ENCODE measurements at regions not wholly inside any gene's neighbourhood (a gene's known extent, or its start where the extent isn't known, plus 50 kb on each side); places are given as distances from the start of the nearest gene placed in this dataset.

GRCh38 chr2:117401582-117401981 lies 412.9 kb upstream of the DDX18 start:
- DNase-seq: no peak

- DNase-seq: no peak
Measured at GRCh38 chr2:117406443-117406842, 408.0 kb upstream of the DDX18 start.

- no peak for DNase-seq
Measured at GRCh38 chr2:117407746-117408145, 406.7 kb upstream of the DDX18 start.

- DNase-seq: no peak
Measured at GRCh38 chr2:117409443-117409842, 405.0 kb upstream of the DDX18 start.

- no peak for DNase-seq
Measured at GRCh38 chr2:117411983-117412382, 402.5 kb upstream of the DDX18 start.

- DNase-seq: no peak
Measured at GRCh38 chr2:117432746-117433145, 381.7 kb upstream of the DDX18 start.

GRCh38 chr2:117436697-117437096 lies 377.8 kb upstream of the DDX18 start:
- DNase-seq: no peak

- peak; percentile 18 to 22 for DNase-seq
Measured at GRCh38 chr2:117470311-117471095, 344.0 kb upstream of the DDX18 start.

GRCh38 chr2:117481608-117482007 lies 332.9 kb upstream of the DDX18 start:
- no peak for DNase-seq

- DNase-seq: no peak
Measured at GRCh38 chr2:117485588-117485987, 328.9 kb upstream of the DDX18 start.

GRCh38 chr2:117486081-117486480 lies 328.4 kb upstream of the DDX18 start:
- DNase-seq: no peak

- DNase-seq: no peak
Measured at GRCh38 chr2:117492209-117492851, 322.2 kb upstream of the DDX18 start.

GRCh38 chr2:117500721-117501120 lies 313.8 kb upstream of the DDX18 start:
- DNase-seq: no peak

- DNase-seq: no peak
Measured at GRCh38 chr2:117502121-117502520, 312.4 kb upstream of the DDX18 start.

GRCh38 chr2:117512307-117512706 lies 302.2 kb upstream of the DDX18 start:
- no peak for DNase-seq

- no peak for DNase-seq
Measured at GRCh38 chr2:117514371-117514770, 300.1 kb upstream of the DDX18 start.

GRCh38 chr2:117519238-117519637 lies 295.3 kb upstream of the DDX18 start:
- DNase-seq: no peak

- DNase-seq: no peak
Measured at GRCh38 chr2:117519721-117520120, 294.8 kb upstream of the DDX18 start.

- no peak for DNase-seq
Measured at GRCh38 chr2:117523267-117523666, 291.2 kb upstream of the DDX18 start.

- no peak for DNase-seq
Measured at GRCh38 chr2:117523711-117524238, 290.7 kb upstream of the DDX18 start.

GRCh38 chr2:117536139-117536538 lies 278.4 kb upstream of the DDX18 start:
- no peak for DNase-seq

GRCh38 chr2:117537032-117537431 lies 277.5 kb upstream of the DDX18 start:
- DNase-seq: no peak

GRCh38 chr2:117551858-117552257 lies 262.6 kb upstream of the DDX18 start:
- DNase-seq: no peak

GRCh38 chr2:117553448-117553847 lies 261.0 kb upstream of the DDX18 start:
- no peak for DNase-seq
